ENCODE measurements at regions not wholly inside any gene's neighbourhood (a gene's known extent, or its start where the extent isn't known, plus 50 kb on each side); places are given as distances from the start of the nearest gene placed in this dataset.

DNA sequence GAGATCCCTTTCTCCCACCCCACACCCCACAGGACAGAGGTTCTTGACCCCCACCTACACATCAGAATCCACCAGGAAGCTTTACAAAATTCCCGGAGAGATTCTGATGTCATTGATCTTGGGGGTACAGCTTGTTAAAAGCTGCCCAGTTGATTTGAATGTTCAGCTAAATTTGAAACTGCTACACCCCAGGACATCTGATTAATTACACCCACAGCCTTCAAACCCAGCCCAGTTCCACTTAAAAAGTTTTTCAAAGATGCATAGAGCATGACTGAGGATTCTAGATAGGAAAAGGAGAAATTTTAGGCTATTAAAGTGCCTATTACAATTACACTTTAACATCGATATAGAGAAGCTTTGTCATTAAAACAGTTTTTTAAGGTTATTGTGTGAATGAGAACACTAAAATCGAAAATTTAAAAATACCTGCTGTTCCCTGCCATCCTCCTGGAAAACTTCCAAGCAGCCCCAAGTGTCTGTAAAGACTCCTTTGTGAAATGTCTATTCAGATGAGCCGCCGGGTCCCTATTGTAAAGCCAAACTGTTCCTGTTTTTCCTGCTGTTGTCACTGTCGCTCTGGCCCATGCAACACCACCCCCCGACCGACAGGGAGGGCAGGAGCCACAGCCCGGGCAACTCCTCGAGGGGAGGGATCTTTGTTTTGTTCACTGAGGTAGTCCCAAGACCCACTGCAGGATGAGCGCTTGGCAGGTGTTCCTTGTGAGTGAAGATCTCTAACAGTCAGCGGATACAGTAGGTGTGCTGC is 132.5 kb upstream of the PHACTR3 start:
- TF ChIP-seq, protein P1, sequence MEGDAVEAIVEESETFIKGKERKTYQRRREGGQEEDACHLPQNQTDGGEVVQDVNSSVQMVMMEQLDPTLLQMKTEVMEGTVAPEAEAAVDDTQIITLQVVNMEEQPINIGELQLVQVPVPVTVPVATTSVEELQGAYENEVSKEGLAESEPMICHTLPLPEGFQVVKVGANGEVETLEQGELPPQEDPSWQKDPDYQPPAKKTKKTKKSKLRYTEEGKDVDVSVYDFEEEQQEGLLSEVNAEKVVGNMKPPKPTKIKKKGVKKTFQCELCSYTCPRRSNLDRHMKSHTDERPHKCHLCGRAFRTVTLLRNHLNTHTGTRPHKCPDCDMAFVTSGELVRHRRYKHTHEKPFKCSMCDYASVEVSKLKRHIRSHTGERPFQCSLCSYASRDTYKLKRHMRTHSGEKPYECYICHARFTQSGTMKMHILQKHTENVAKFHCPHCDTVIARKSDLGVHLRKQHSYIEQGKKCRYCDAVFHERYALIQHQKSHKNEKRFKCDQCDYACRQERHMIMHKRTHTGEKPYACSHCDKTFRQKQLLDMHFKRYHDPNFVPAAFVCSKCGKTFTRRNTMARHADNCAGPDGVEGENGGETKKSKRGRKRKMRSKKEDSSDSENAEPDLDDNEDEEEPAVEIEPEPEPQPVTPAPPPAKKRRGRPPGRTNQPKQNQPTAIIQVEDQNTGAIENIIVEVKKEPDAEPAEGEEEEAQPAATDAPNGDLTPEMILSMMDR (IDR thresholded peaks at IDR 0.05), result no peak
- no peak for TF ChIP-seq POLR2A (IDR thresholded peaks at IDR 0.05)
- intact Hi-C loops (cut with DNase I; ENCODE audit: low total_unique reads), result no loop called here
- peaks cover 3% of the 10 kb centered on the region for H3K4me1 ChIP-seq
- 77 to 85% methylated on average over 12 of the region's 12 CpGs for WGBS, 2 donors
- no peak for DNase-seq
- H3K27ac ChIP-seq, result no peak overlapping the region
- H3K27me3 ChIP-seq, result no peaks in the 10 kb centered on the region
- no peaks in the 10 kb centered on the region for H3K36me3 ChIP-seq (ENCODE audit: low read depth, missing control alignments)
- no peaks in the 10 kb centered on the region for H3K9me3 ChIP-seq
- no peak overlapping the region for H3K4me3 ChIP-seq

DNA sequence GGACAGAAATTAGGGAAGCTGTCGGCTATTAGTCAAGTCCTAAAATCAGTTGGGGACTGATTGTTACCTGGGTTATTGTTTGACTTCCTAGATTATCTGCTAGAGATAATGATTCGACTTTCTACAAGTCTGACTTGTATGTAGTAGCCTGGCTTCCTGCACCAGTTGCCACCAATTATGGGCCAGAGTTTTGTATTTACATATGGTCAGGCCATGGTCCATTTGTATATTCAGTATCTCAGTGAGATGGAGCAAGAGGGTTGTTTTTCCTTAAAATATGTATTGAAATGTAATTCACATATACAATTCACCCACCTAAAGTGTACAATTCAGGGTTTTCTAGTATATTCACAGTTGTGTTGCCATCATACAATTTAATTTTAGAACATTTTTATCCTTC is 130.6 kb upstream of the PHACTR3 start:
- H3K36me3 ChIP-seq (ENCODE audit: low read depth, missing control alignments), result no peaks in the 10 kb centered on the region
- no peaks in the 10 kb centered on the region for H3K27me3 ChIP-seq
- no peaks in the 10 kb centered on the region for H3K4me1 ChIP-seq
- WGBS, 2 donors, result 73 to 89% methylated on average over 2 of the region's 2 CpGs
- no peak overlapping the region for H3K27ac ChIP-seq
- no peaks in the 10 kb centered on the region for H3K9me3 ChIP-seq
- intact Hi-C loops (cut with DNase I; ENCODE audit: low total_unique reads), result no loop called here
- no peak for DNase-seq
- no peak overlapping the region for H3K4me3 ChIP-seq
- TF ChIP-seq, protein P1 (IDR thresholded peaks at IDR 0.05), result no peak
- TF ChIP-seq POLR2A (IDR thresholded peaks at IDR 0.05), result no peak

GRCh38 chr20:59481067-59481466 is 123.3 kb upstream of the PHACTR3 start:
- H3K27ac ChIP-seq, result no peak overlapping the region
- no peaks in the 10 kb centered on the region for H3K9me3 ChIP-seq
- no peaks in the 10 kb centered on the region for H3K4me1 ChIP-seq
- TF ChIP-seq, protein P1 (IDR thresholded peaks at IDR 0.05), result no peak
- TF ChIP-seq POLR2A (IDR thresholded peaks at IDR 0.05), result no peak
- no peak overlapping the region for H3K4me3 ChIP-seq
- intact Hi-C loops (cut with DNase I; ENCODE audit: low total_unique reads), result no loop called here
- no peaks in the 10 kb centered on the region for H3K36me3 ChIP-seq (ENCODE audit: low read depth, missing control alignments)
- no peak for DNase-seq
- no peaks in the 10 kb centered on the region for H3K27me3 ChIP-seq
- 82 to 85% methylated on average over 10 of the region's 10 CpGs for WGBS, 2 donors

GRCh38 chr20:59481477-59482018 is 122.8 kb upstream of the PHACTR3 start:
- intact Hi-C loops (cut with DNase I; ENCODE audit: low total_unique reads), result no loop called here
- DNase-seq, result no peak
- TF ChIP-seq, protein P1 (IDR thresholded peaks at IDR 0.05), result no peak
- no peak for TF ChIP-seq POLR2A (IDR thresholded peaks at IDR 0.05)
- Histone ChIP-seq H3K9me3 (no peaks in the 10 kb centered on the region), H3K36me3 (ENCODE audit: low read depth, missing control alignments) (no peaks in the 10 kb centered on the region), H3K27ac (no peak overlapping the region), H3K27me3 (no peaks in the 10 kb centered on the region), H3K4me1 (no peaks in the 10 kb centered on the region), H3K4me3 (no peak overlapping the region)
- 83 to 87% methylated on average over 10 of the region's 10 CpGs for WGBS, 2 donors

Measured in testis (tissue), 2 donors.